Thyroid gland (tissue), 4 donors: ENCODE measurements at regions not wholly inside any gene's neighbourhood (a gene's known extent, or its start where the extent isn't known, plus 50 kb on each side); places are given as distances from the start of the nearest gene placed in this dataset.
A peak's percentile ranks its signal among the peaks of the same experiment; 100 is the strongest.

Experiments used
- DNase-seq, 2 donors: peaks; one replicate each; pipeline ENCODE4 v3.0.0-alpha.2; 2019
- H3K27ac ChIP-seq, 3 donors: fragments of 200-600 bp; sonication (generic); 1 replicate in 2 of 3; 2 replicates in 1 of 3; pipeline ENCODE4 v1.5.1; 2016 to 2019; ENCODE audit warnings: mild to moderate bottlenecking in 1 of 3, moderate library complexity in 1 of 3
- H3K27me3 ChIP-seq: fragments of 200-600 bp; sonication (generic); one replicate; pipeline ENCODE4 v1.5.1; 2019
- H3K36me3 ChIP-seq, 2 donors: fragments of 200-600 bp; sonication (generic); one replicate each; pipeline ENCODE4 v1.5.1; 2016 to 2019
- H3K4me1 ChIP-seq, 2 donors: fragments of 200-600 bp; sonication (generic); one replicate each; pipeline ENCODE4 v1.5.1; 2017 to 2019
- H3K4me3 ChIP-seq, 3 donors: fragments of 200-600 bp; sonication (generic); replicated peaks in 1 of 3; 1 replicate in 2 of 3; 2 replicates in 1 of 3; pipeline ENCODE4 v1.5.1; 2016; ENCODE audit warnings: mild to moderate bottlenecking in 1 of 3
- H3K9me3 ChIP-seq: fragments of 200-600 bp; sonication (generic); one replicate; pipeline ENCODE4 v1.5.1; 2017
- POLR2A ChIP-seq, 2 donors: fragments of 450-650 bp; IDR thresholded peaks; one replicate each; pipeline ENCODE4 v1.6.1; 2017; ENCODE audit warnings: antibody characterized with exemption in 2 of 2, mild to moderate bottlenecking in 2 of 2, moderate library complexity in 1 of 2
- WGBS, 2 donors: methylation state at CpG; one replicate each; pipeline ENCODE4 v1.1.5; 2017; 5-methylcytosine and 5-hydroxymethylcytosine counted together
- intact Hi-C: fragments of 100-400 bp; cut with DNase I; formaldehyde crosslinking; loops from one replicate; pipeline ENCODE4 v1.15.1; 2023
- TF ChIP-seq, protein P1 (sequence below), 6 experiments: fragments of 200-600 bp in 3 of 6; fragments of 450-650 bp in 3 of 6; sonication (generic) in 3 of 6; IDR thresholded peaks; one replicate each; pipeline ENCODE4 v1.5.1; 2016 to 2019; ENCODE audit warnings: antibody characterized with exemption in 6 of 6, mild to moderate bottlenecking in 2 of 6, inconsistent platforms in 1 of 6, moderate library complexity in 1 of 6

DNA sequence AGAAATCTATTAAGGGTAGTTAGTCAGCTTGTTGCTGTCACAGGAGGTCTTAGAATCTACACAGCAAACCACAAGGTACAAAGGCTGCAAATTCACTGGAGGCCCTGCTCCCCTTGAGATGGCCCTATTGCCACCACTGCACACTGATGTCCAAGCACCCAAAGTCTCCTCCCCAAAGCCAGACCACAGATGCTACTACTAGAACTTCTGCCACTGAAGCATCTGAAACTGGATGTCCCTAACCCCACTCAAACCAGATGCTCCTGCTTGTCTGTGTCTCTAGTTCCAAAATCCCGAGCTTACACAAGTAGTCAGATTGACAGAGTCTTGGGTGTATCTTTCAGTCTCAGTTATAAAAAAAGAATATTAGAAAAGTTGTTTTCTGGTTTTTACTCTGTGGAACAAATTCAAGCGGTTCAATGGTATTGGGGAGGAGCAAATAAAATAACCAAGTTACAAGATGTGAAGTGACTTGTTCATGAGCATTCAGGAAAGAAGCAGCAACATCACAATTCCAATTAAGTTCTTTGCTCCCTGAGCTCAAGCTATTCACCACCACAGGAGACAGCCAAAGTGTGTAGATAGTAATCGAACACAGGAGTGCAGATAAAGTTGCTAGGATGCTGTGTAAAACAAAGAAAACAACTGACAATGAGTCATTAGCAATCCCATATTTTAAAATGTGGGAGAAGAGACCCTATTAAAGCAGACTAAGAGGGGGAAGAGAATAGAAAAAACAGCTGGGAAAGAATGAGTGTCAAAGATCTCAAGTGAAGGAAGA, 352.3 kb downstream of the PDGFC start:
- no peak overlapping the region for H3K27ac ChIP-seq
- no peaks in the 10 kb centered on the region for H3K27me3 ChIP-seq
- no peak overlapping the region for H3K4me3 ChIP-seq
- H3K9me3 ChIP-seq = no peaks in the 10 kb centered on the region
- H3K4me1 ChIP-seq = no peaks in the 10 kb centered on the region
- TF ChIP-seq POLR2A (IDR thresholded peaks at IDR 0.05) = no peak
- TF ChIP-seq, protein P1, sequence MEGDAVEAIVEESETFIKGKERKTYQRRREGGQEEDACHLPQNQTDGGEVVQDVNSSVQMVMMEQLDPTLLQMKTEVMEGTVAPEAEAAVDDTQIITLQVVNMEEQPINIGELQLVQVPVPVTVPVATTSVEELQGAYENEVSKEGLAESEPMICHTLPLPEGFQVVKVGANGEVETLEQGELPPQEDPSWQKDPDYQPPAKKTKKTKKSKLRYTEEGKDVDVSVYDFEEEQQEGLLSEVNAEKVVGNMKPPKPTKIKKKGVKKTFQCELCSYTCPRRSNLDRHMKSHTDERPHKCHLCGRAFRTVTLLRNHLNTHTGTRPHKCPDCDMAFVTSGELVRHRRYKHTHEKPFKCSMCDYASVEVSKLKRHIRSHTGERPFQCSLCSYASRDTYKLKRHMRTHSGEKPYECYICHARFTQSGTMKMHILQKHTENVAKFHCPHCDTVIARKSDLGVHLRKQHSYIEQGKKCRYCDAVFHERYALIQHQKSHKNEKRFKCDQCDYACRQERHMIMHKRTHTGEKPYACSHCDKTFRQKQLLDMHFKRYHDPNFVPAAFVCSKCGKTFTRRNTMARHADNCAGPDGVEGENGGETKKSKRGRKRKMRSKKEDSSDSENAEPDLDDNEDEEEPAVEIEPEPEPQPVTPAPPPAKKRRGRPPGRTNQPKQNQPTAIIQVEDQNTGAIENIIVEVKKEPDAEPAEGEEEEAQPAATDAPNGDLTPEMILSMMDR (IDR thresholded peaks at IDR 0.05) = no peak
- DNase-seq = no peak
- no peaks in the 10 kb centered on the region for H3K36me3 ChIP-seq
- intact Hi-C loops = no loop called here
- 56 to 92% methylated on average over 3 of the region's 3 CpGs for WGBS, 2 donors

DNA sequence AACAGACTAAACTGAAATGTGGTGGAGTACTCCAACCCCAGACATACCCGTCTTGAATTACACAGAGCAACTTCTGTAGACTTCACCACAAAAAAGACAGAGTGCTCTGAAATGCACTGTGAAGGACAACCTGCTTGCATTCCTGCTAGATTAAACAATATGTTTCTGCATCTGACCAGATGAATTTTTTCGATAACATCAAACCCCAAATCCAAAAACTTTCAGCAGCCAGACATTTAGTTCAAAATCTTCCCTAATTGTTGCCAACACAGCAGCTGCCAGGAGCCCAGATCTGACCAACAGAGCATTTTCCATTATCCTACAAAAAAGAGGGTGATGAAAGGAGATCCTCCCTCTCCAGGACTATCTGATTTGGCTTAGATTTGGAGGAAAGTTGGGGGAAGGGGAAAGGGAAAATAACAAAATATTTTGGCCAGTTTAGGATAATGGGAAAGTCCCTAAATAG, 356.5 kb downstream of the PDGFC start:
- intact Hi-C loops = no loop called here
- no peaks in the 10 kb centered on the region for H3K36me3 ChIP-seq
- DNase-seq = no peak
- H3K4me3 ChIP-seq = no peak overlapping the region
- TF ChIP-seq, protein P1 (IDR thresholded peaks at IDR 0.05) = no peak
- TF ChIP-seq POLR2A (IDR thresholded peaks at IDR 0.05) = no peak
- H3K4me1 ChIP-seq = no peaks in the 10 kb centered on the region
- H3K27me3 ChIP-seq = no peaks in the 10 kb centered on the region
- 62 to 66% methylated on average over 2 of the region's 2 CpGs for WGBS, 2 donors
- no peak overlapping the region for H3K27ac ChIP-seq
- no peaks in the 10 kb centered on the region for H3K9me3 ChIP-seq

GRCh38 chr4:156614536-156614935, 357.1 kb downstream of the PDGFC start:
- no peak overlapping the region for H3K27ac ChIP-seq
- H3K36me3 ChIP-seq = no peaks in the 10 kb centered on the region
- H3K9me3 ChIP-seq = no peaks in the 10 kb centered on the region
- H3K4me1 ChIP-seq = peaks cover 0 to under 1% of the 10 kb centered on the region in 2 donors
- H3K4me3 ChIP-seq = no peak overlapping the region
- no peak for TF ChIP-seq POLR2A (IDR thresholded peaks at IDR 0.05)
- TF ChIP-seq, protein P1 (IDR thresholded peaks at IDR 0.05) = no peak
- no peaks in the 10 kb centered on the region for H3K27me3 ChIP-seq
- intact Hi-C loops = no loop called here
- DNase-seq = no peak

DNA sequence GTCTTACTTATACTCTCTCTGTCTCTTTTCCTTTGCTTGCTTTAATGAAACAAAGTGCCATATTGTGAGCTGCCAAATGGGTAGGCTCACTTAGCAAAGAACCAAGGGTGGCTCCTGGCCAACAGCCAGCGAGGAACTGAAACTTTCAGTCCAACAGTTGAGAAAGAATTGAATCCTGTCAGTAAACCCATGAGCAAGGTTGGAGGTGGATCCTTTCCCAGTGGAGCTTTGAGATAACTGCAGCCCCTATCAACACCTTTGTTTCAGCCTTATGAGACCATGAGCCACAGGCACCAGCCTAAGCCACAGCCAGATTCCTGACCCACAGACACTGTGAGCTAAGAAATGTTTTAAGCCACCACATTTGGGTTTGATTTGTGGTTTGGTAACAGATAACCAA, 362.2 kb downstream of the PDGFC start:
- no peaks in the 10 kb centered on the region for H3K36me3 ChIP-seq
- H3K4me1 ChIP-seq = peaks cover 3 to 8% of the 10 kb centered on the region in 2 donors
- H3K9me3 ChIP-seq = no peaks in the 10 kb centered on the region
- intact Hi-C loops = no loop called here
- H3K27ac ChIP-seq = no peak overlapping the region
- DNase-seq = peak in 1 of 2 donors; percentile 33
- 67 to 86% methylated on average over 1 of the region's 1 CpG for WGBS, 2 donors
- H3K4me3 ChIP-seq = no peak overlapping the region
- TF ChIP-seq, protein P1 (IDR thresholded peaks at IDR 0.05) = no peak
- no peak for TF ChIP-seq POLR2A (IDR thresholded peaks at IDR 0.05)
- H3K27me3 ChIP-seq = no peaks in the 10 kb centered on the region

GRCh38 chr4:156608651-156609050, 362.9 kb downstream of the PDGFC start:
- TF ChIP-seq, protein P1 (IDR thresholded peaks at IDR 0.05) = no peak
- no peak for TF ChIP-seq POLR2A (IDR thresholded peaks at IDR 0.05)

More at GRCh38 chr4:156608651-156609050, 362.9 kb downstream of the PDGFC start:
- H3K36me3 ChIP-seq = no peaks in the 10 kb centered on the region
- no peak overlapping the region for H3K4me3 ChIP-seq
- H3K4me1 ChIP-seq = peaks cover 3 to 8% of the 10 kb centered on the region in 2 donors
- no peak overlapping the region for H3K27ac ChIP-seq
- WGBS, 2 donors = 60 to 82% methylated on average over 6 of the region's 6 CpGs
- H3K9me3 ChIP-seq = no peaks in the 10 kb centered on the region
- DNase-seq = no peak
- H3K27me3 ChIP-seq = no peaks in the 10 kb centered on the region
- intact Hi-C loops = no loop called here
